ENCODE measurements at regions not wholly inside any gene's neighbourhood (a gene's known extent, or its start where the extent isn't known, plus 50 kb on each side); places are given as distances from the start of the nearest gene placed in this dataset.

GRCh38 chr12:77115471-77115870 is 50.1 kb upstream of the E2F7 start:
- no peak overlapping the region for H3K27ac ChIP-seq (ENCODE audit: extremely low read depth, low read depth, low read length)
- no peaks in the 10 kb centered on the region for H3K9me1 ChIP-seq (ENCODE audit: control insufficient read depth, insufficient read depth, low read length)
- no peak overlapping the region for H3K9ac ChIP-seq (ENCODE audit: insufficient read depth in 1 of 2, low read depth in 2 of 2, low read length in 2 of 2)
- H3K79me2 ChIP-seq (ENCODE audit: control insufficient read depth, insufficient read depth, low read length) = no peaks in the 10 kb centered on the region
- no peak overlapping the region for H2AFZ ChIP-seq (ENCODE audit: low read depth, low read length)
- ATAC-seq (no peak), FAIRE-seq (no peak), DNase-seq (ENCODE audit: extremely low read depth in 1 of 4, low spot score in 3 of 4) (no peak)
- H4K20me1 ChIP-seq (replicated peaks; ENCODE audit: control insufficient read depth, insufficient read depth, low read length) = no peaks in the 10 kb centered on the region
- TF ChIP-seq MAFF (IDR thresholded peaks at IDR 0.05; ENCODE audit: low read length) = no peak
- no peak for TF ChIP-seq FUS (optimal IDR thresholded peaks at IDR 0.05; ENCODE audit: low read depth, low read length)
- TF ChIP-seq MTF1 (CRISPR knock-in tag; IDR thresholded peaks at IDR 0.05; ENCODE audit: borderline replicate concordance) = no peak
- no peak for TF ChIP-seq NR2C2 (CRISPR knock-in tag; IDR thresholded peaks at IDR 0.05)
- no peak for TF ChIP-seq NR2C2 (tag; IDR thresholded peaks at IDR 0.05)
- TF ChIP-seq ARID3B (CRISPR knock-in tag; IDR thresholded peaks at IDR 0.05; ENCODE audit: borderline replicate concordance) = no peak
- no peak for TF ChIP-seq ZNF707 (CRISPR knock-in tag; conservative IDR thresholded peaks at IDR 0.05)
- TF ChIP-seq ID3 (CRISPR knock-in tag; IDR thresholded peaks at IDR 0.05) = no peak
- TF ChIP-seq ID3 (tag; IDR thresholded peaks at IDR 0.05) = no peak
- TF ChIP-seq RFX5 (IDR thresholded peaks at IDR 0.05; ENCODE audit: low read depth, low read length) = no peak
- no peak for TF ChIP-seq ADNP (tag; IDR thresholded peaks at IDR 0.05)
- no peak for TF ChIP-seq STAT5B (CRISPR knock-in tag; IDR thresholded peaks at IDR 0.05)
- no peak for TF ChIP-seq IRF9 (tag; IDR thresholded peaks at IDR 0.05)
- TF ChIP-seq EP400 (IDR thresholded peaks at IDR 0.05) = no peak
- no peak for TF ChIP-seq CREB3 (tag; conservative IDR thresholded peaks at IDR 0.05; ENCODE audit: low read depth)
- in situ Hi-C loops (cut with MboI) (no loop called here), intact Hi-C loops (cut with micrococcal nuclease) (no loop called here)
- no peaks in the 10 kb centered on the region for H3K36me3 ChIP-seq (ENCODE audit: control insufficient read depth, insufficient read depth, low read length)
- H3K4me2 ChIP-seq (ENCODE audit: insufficient read depth, low read length) = no peak overlapping the region
- H3K27me3 ChIP-seq (ENCODE audit: control insufficient read depth in 2 of 2, insufficient read depth in 2 of 2, low read length in 2 of 2) = no peaks in the 10 kb centered on the region
- BruUV-seq (replicated peaks) = no TSS peak
- H3K4me3 ChIP-seq = no peak overlapping the region
- POLR2A ChIA-PET = no interaction called here
- 0% methylated on average over 1 of the region's 1 CpG for WGBS (ENCODE audit: insufficient coverage, low coverage, missing lambda C conversion rate)
- H3K4me1 ChIP-seq (replicated peaks in 1 of 2; ENCODE audit: control insufficient read depth in 2 of 2, insufficient read depth in 2 of 2, low read length in 2 of 2) = no peaks in the 10 kb centered on the region
- no peaks in the 10 kb centered on the region for H3K9me3 ChIP-seq (replicated peaks; ENCODE audit: control insufficient read depth, insufficient read depth, low read depth, low read length)
- CTCF ChIA-PET (ENCODE audit: low intra/inter-chr PET ratio) = no interaction called here
